PFSK-1 (cell line): ENCODE measurements at regions not wholly inside any gene's neighbourhood (a gene's known extent, or its start where the extent isn't known, plus 50 kb on each side); places are given as distances from the start of the nearest gene placed in this dataset.

Source experiments
- POLR2AphosphoS5 ChIP-seq: IDR thresholded peaks from 2 replicates; pipeline ENCODE4 v1.6.1; 2012; ENCODE audit warnings: low read depth, mild to moderate bottlenecking, control low read depth, low read length, moderate library complexity
- REST ChIP-seq, 2 experiments: IDR thresholded peaks; 2 replicates each; pipeline versions ENCODE4 v1.6.1 to v1.8.0; 2011 to 2012; ENCODE audit warnings: low read depth in 2 of 2, low read length in 2 of 2, control low read depth in 1 of 2, inconsistent platforms in 1 of 2, mild to moderate bottlenecking in 1 of 2, moderate library complexity in 1 of 2; ENCODE audit not compliant: insufficient read depth in 1 of 2
- SIN3A ChIP-seq: IDR thresholded peaks from 2 replicates; pipeline ENCODE4 v1.6.1; 2012; ENCODE audit warnings: mild to moderate bottlenecking, low read length, moderate library complexity, borderline replicate concordance; ENCODE audit not compliant: insufficient read depth
- TAF1 ChIP-seq: IDR thresholded peaks from 2 replicates; pipeline ENCODE4 v1.6.1; 2012; ENCODE audit warnings: low read length, control low read depth, borderline replicate concordance; ENCODE audit not compliant: insufficient read depth

GRCh38 chr18:65288908-65289307, 461.9 kb upstream of the CDH7 start:
- TF ChIP-seq REST (IDR thresholded peaks at IDR 0.05; ENCODE audit: insufficient read depth in 1 of 2, low read depth in 2 of 2, low read length in 2 of 2) = no peak
- TF ChIP-seq TAF1 = no peak
- TF ChIP-seq POLR2AphosphoS5 = no peak
- no peak for TF ChIP-seq SIN3A
